ENCODE measurements at regions not wholly inside any gene's neighbourhood (a gene's known extent, or its start where the extent isn't known, plus 50 kb on each side); places are given as distances from the start of the nearest gene placed in this dataset.

GRCh38 chr5:164207646-164208045 is 702.2 kb downstream of the MAT2B start:
- no peak for DNase-seq (ENCODE audit: low read depth)

GRCh38 chr5:164210491-164210890 is 705.1 kb downstream of the MAT2B start:
- H3K4me3 ChIP-seq (ENCODE audit: low read depth, low read length), result no peak overlapping the region
- no peak for TF ChIP-seq CTCF (IDR thresholded peaks at IDR 0.05; ENCODE audit: insufficient read depth, low read length)
- no peak for DNase-seq (ENCODE audit: low read depth)

More at GRCh38 chr5:164207646-164208045, 702.2 kb downstream of the MAT2B start:
- no peak overlapping the region for H3K4me3 ChIP-seq (ENCODE audit: low read depth, low read length)
- no peak for TF ChIP-seq CTCF (IDR thresholded peaks at IDR 0.05; ENCODE audit: insufficient read depth, low read length)

- H3K4me3 ChIP-seq (ENCODE audit: low read depth, low read length), result no peak overlapping the region
- TF ChIP-seq CTCF (IDR thresholded peaks at IDR 0.05; ENCODE audit: insufficient read depth, low read length), result no peak
- DNase-seq (ENCODE audit: low read depth), result no peak
Measured at GRCh38 chr5:164214698-164215097, 709.3 kb downstream of the MAT2B start.

GRCh38 chr5:164217464-164217863 is 712.0 kb downstream of the MAT2B start:
- H3K4me3 ChIP-seq (ENCODE audit: low read depth, low read length), result no peak overlapping the region
- TF ChIP-seq CTCF (IDR thresholded peaks at IDR 0.05; ENCODE audit: insufficient read depth, low read length), result no peak
- DNase-seq (ENCODE audit: low read depth), result no peak

GRCh38 chr5:164220522-164220921 is 715.1 kb downstream of the MAT2B start:
- H3K4me3 ChIP-seq (ENCODE audit: low read depth, low read length), result no peak overlapping the region
- DNase-seq (ENCODE audit: low read depth), result no peak
- TF ChIP-seq CTCF (IDR thresholded peaks at IDR 0.05; ENCODE audit: insufficient read depth, low read length), result no peak

GRCh38 chr5:164224236-164224635 is 718.8 kb downstream of the MAT2B start:
- no peak overlapping the region for H3K4me3 ChIP-seq (ENCODE audit: low read depth, low read length)
- TF ChIP-seq CTCF (IDR thresholded peaks at IDR 0.05; ENCODE audit: insufficient read depth, low read length), result no peak
- no peak for DNase-seq (ENCODE audit: low read depth)

- TF ChIP-seq CTCF (IDR thresholded peaks at IDR 0.05; ENCODE audit: insufficient read depth, low read length), result no peak
- H3K4me3 ChIP-seq (ENCODE audit: low read depth, low read length), result no peak overlapping the region
- DNase-seq (ENCODE audit: low read depth), result no peak
Measured at GRCh38 chr5:164224772-164225171, 719.4 kb downstream of the MAT2B start.
